Fibroblast of lung (primary cell): ENCODE measurements at regions not wholly inside any gene's neighbourhood (a gene's known extent, or its start where the extent isn't known, plus 50 kb on each side); places are given as distances from the start of the nearest gene placed in this dataset.

Source experiments
- EZH2 ChIP-seq: IDR thresholded peaks from 2 replicates; pipeline ENCODE4 v1.5.1; 2012; ENCODE audit warnings: low read length, control low read depth, mild to moderate bottlenecking; ENCODE audit errors: missing control alignments
- TF ChIP-seq, protein P1 (sequence below), 2 donors: IDR thresholded peaks in 1 of 2; conservative IDR thresholded peaks in 1 of 2; 1 replicate in 1 of 2; 2 replicates in 1 of 2; pipeline ENCODE4 v1.5.1; 2011 to 2012; ENCODE audit warnings: low read length in 2 of 2, control low read depth in 1 of 2, inconsistent platforms in 1 of 2, low read depth in 1 of 2, mild to moderate bottlenecking in 1 of 2

DNA sequence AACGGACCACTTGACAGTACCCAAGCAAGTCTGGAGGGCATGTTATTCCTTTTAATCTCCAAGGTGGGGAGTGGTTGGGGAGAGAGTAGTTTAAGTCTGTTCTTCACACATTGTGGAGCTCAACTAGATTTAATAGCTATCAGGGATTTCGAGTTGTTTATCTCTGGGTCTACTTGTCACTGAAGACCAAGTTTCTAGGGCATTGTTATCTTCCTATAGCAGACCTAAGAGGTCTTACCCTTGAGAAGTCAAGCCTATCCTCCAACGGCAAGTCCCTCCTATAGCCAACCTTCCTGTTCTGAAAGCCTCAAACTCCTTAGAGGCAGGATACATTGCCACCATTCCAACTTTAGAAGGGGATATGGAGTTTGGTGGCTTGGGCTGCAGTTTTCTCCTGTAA, 164.5 kb upstream of the MOCS1 start:
- TF ChIP-seq, protein P1, sequence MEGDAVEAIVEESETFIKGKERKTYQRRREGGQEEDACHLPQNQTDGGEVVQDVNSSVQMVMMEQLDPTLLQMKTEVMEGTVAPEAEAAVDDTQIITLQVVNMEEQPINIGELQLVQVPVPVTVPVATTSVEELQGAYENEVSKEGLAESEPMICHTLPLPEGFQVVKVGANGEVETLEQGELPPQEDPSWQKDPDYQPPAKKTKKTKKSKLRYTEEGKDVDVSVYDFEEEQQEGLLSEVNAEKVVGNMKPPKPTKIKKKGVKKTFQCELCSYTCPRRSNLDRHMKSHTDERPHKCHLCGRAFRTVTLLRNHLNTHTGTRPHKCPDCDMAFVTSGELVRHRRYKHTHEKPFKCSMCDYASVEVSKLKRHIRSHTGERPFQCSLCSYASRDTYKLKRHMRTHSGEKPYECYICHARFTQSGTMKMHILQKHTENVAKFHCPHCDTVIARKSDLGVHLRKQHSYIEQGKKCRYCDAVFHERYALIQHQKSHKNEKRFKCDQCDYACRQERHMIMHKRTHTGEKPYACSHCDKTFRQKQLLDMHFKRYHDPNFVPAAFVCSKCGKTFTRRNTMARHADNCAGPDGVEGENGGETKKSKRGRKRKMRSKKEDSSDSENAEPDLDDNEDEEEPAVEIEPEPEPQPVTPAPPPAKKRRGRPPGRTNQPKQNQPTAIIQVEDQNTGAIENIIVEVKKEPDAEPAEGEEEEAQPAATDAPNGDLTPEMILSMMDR (conservative IDR thresholded peaks at IDR 0.05 in 1 of 2, IDR thresholded peaks at IDR 0.05 in 1 of 2; ENCODE audit: low read depth in 1 of 2, low read length in 2 of 2): no peak
- TF ChIP-seq EZH2: no peak
